Activated CD4-positive, CD25-positive, alpha-beta regulatory T cell treated with anti-CD3 and anti-CD28 coated beads, Interleukin-2, amount 50 U/mL, for 24 hours (primary cell): ENCODE measurements at regions not wholly inside any gene's neighbourhood (a gene's known extent, or its start where the extent isn't known, plus 50 kb on each side); places are given as distances from the start of the nearest gene placed in this dataset.

Source experiments
- ATAC-seq, 2 donors: fragments of 150-1000 bp; cut with Tn5 transposase; one replicate each; pipeline ENCODE4 v1.10.0; 2021; ENCODE audit warnings: mild to moderate bottlenecking in 1 of 2, moderate library complexity in 1 of 2

GRCh38 chr12:124726596-124727263 lies 136.9 kb downstream of the SCARB1 start:
- no peak for ATAC-seq

GRCh38 chr12:124725597-124726237 lies 137.9 kb downstream of the SCARB1 start:
- no peak for ATAC-seq

- no peak for ATAC-seq
Measured at GRCh38 chr12:124725099-124725498, 138.6 kb downstream of the SCARB1 start.

- ATAC-seq: no peak
Measured at GRCh38 chr12:124722878-124723277, 140.8 kb downstream of the SCARB1 start.

GRCh38 chr12:124721501-124722162 lies 142.0 kb downstream of the SCARB1 start:
- ATAC-seq: no peak

GRCh38 chr12:124720681-124721500 lies 142.8 kb downstream of the SCARB1 start:
- ATAC-seq: no peak

- ATAC-seq: no peak
Measured at GRCh38 chr12:124720004-124720680, 143.5 kb downstream of the SCARB1 start.

GRCh38 chr12:124719231-124719630 lies 144.4 kb downstream of the SCARB1 start:
- no peak for ATAC-seq

GRCh38 chr12:124718458-124718857 lies 145.2 kb downstream of the SCARB1 start:
- ATAC-seq: no peak

- no peak for ATAC-seq
Measured at GRCh38 chr12:124718036-124718435, 145.6 kb downstream of the SCARB1 start.

GRCh38 chr12:124717318-124717717 lies 146.3 kb downstream of the SCARB1 start:
- ATAC-seq: no peak

- no peak for ATAC-seq
Measured at GRCh38 chr12:124716208-124717130, 147.2 kb downstream of the SCARB1 start.

- no peak for ATAC-seq
Measured at GRCh38 chr12:124715121-124715990, 147.9 kb upstream of the NCOR2 start.

- ATAC-seq: peak; percentile 86 to 92
Measured at GRCh38 chr12:124713436-124714082, 146.1 kb upstream of the NCOR2 start.

- peak in 1 of 2 donors; percentile 16 for ATAC-seq
Measured at GRCh38 chr12:124713041-124713435, 145.6 kb upstream of the NCOR2 start.

- no peak for ATAC-seq
Measured at GRCh38 chr12:124711344-124711743, 143.9 kb upstream of the NCOR2 start.

- ATAC-seq: no peak
Measured at GRCh38 chr12:124709722-124710687, 142.6 kb upstream of the NCOR2 start.

GRCh38 chr12:124707316-124707715 lies 139.9 kb upstream of the NCOR2 start:
- ATAC-seq: no peak

GRCh38 chr12:124706363-124706762 lies 139.0 kb upstream of the NCOR2 start:
- no peak for ATAC-seq
